ENCODE measurements at regions not wholly inside any gene's neighbourhood (a gene's known extent, or its start where the extent isn't known, plus 50 kb on each side); places are given as distances from the start of the nearest gene placed in this dataset.
"Not testable (repeated sequence)": the region's sequence is repeated elsewhere in the genome, so short reads cannot be mapped to it uniquely, and the experiment has no call there.

GRCh38 chr1:212164095-212164872 lies 120.9 kb upstream of the PPP2R5A start:
- Histone ChIP-seq H3K27me3 (replicated peaks; ENCODE audit: control insufficient read depth, insufficient read depth, low read length) (no peaks in the 10 kb centered on the region), H3K36me3 (ENCODE audit: control insufficient read depth, insufficient read depth, low read length) (no peaks in the 10 kb centered on the region), H3K4me3 (replicated peaks; ENCODE audit: low read depth, low read length) (no peak overlapping the region)
- DNase-seq (ENCODE audit: extremely low read depth, insufficient read length) = no peak
- no peak for TF ChIP-seq CTCF (IDR thresholded peaks at IDR 0.05; ENCODE audit: insufficient read depth, low read length, poor library complexity, severe bottlenecking)

GRCh38 chr1:212166244-212166643 lies 119.0 kb upstream of the PPP2R5A start:
- TF ChIP-seq CTCF (IDR thresholded peaks at IDR 0.05; ENCODE audit: insufficient read depth, low read length, poor library complexity, severe bottlenecking) = no peak
- Histone ChIP-seq H3K36me3 (ENCODE audit: control insufficient read depth, insufficient read depth, low read length) (no peaks in the 10 kb centered on the region), H3K4me3 (replicated peaks; ENCODE audit: low read depth, low read length) (no peak overlapping the region), H3K27me3 (replicated peaks; ENCODE audit: control insufficient read depth, insufficient read depth, low read length) (no peaks in the 10 kb centered on the region)
- no peak for DNase-seq (ENCODE audit: extremely low read depth, insufficient read length)

DNA sequence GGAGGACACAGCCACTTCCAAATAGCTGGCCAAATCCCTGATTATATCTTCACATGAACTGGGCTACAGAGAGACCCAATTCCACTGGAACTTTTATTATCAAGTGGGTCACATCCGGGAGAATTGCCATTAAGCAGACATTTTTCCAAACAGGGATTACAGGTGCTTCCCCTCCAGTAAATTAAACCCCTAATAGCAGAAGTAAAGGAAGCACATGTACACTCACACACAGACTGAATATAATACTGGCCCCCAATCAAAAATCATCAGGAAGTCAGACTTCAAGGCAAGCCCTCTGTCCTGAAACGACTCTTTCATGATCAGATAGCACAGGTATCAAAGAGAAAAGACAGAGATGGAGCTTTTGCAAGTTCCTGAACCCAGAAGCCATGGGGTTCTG lies 118.6 kb upstream of the PPP2R5A start:
- no peak for TF ChIP-seq CTCF (IDR thresholded peaks at IDR 0.05; ENCODE audit: insufficient read depth, low read length, poor library complexity, severe bottlenecking)
- no peak overlapping the region for H3K4me3 ChIP-seq (replicated peaks; ENCODE audit: low read depth, low read length)
- no peaks in the 10 kb centered on the region for H3K36me3 ChIP-seq (ENCODE audit: control insufficient read depth, insufficient read depth, low read length)
- no peak for DNase-seq (ENCODE audit: extremely low read depth, insufficient read length)
- H3K27me3 ChIP-seq (replicated peaks; ENCODE audit: control insufficient read depth, insufficient read depth, low read length) = no peaks in the 10 kb centered on the region

DNA sequence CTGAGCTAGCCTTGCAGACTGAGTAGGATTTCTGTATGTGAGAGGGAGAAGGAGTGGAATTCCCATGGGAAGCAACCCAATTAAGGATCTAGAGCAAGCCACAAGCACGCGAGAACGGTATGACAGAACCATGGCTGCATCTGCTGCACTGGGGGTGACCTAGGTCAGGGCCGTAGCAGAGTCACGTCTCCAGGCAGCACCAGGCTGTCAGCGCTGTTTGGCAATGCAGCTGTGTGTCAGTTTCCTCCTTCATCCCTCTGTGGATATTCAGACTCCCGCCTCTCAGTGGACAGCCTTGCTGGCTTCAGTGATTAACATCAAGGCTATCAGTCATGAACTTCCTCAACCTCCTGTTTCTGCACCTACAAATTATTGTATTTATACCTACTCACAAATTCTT lies 118.1 kb upstream of the PPP2R5A start:
- Histone ChIP-seq H3K27me3 (replicated peaks; ENCODE audit: control insufficient read depth, insufficient read depth, low read length) (no peaks in the 10 kb centered on the region), H3K36me3 (ENCODE audit: control insufficient read depth, insufficient read depth, low read length) (no peaks in the 10 kb centered on the region), H3K4me3 (replicated peaks; ENCODE audit: low read depth, low read length) (no peak overlapping the region)
- no peak for DNase-seq (ENCODE audit: extremely low read depth, insufficient read length)
- TF ChIP-seq CTCF (IDR thresholded peaks at IDR 0.05; ENCODE audit: insufficient read depth, low read length, poor library complexity, severe bottlenecking) = no peak

- no peaks in the 10 kb centered on the region for H3K36me3 ChIP-seq (ENCODE audit: control insufficient read depth, insufficient read depth, low read length)
- no peaks in the 10 kb centered on the region; the same call in 1 of the 2 replicates for H3K27me3 ChIP-seq (replicated peaks; ENCODE audit: control insufficient read depth, insufficient read depth, low read length)
- no peak for TF ChIP-seq CTCF (IDR thresholded peaks at IDR 0.05; ENCODE audit: insufficient read depth, low read length, poor library complexity, severe bottlenecking)
- no peak for DNase-seq (ENCODE audit: extremely low read depth, insufficient read length)
- H3K4me3 ChIP-seq (replicated peaks; ENCODE audit: low read depth, low read length) = no peak overlapping the region
Observed at GRCh38 chr1:212173567-212173966, 111.6 kb upstream of the PPP2R5A start.

GRCh38 chr1:212174295-212174694 lies 110.9 kb upstream of the PPP2R5A start:
- not testable (repeated sequence) for H3K27me3 ChIP-seq (replicated peaks; ENCODE audit: control insufficient read depth, insufficient read depth, low read length); DNase-seq (ENCODE audit: extremely low read depth, insufficient read length); H3K4me3 ChIP-seq (replicated peaks; ENCODE audit: low read depth, low read length); H3K36me3 ChIP-seq (ENCODE audit: control insufficient read depth, insufficient read depth, low read length)

Data from GM06990 (cell line).